ENCODE measurements at regions not wholly inside any gene's neighbourhood (a gene's known extent, or its start where the extent isn't known, plus 50 kb on each side); places are given as distances from the start of the nearest gene placed in this dataset.

GRCh38 chr15:97237160-97237559 lies 723.3 kb upstream of the ARRDC4 start:
- H3K27me3 ChIP-seq: no peaks in the 10 kb centered on the region
- 92 to 93% methylated on average over 6 of the region's 6 CpGs for WGBS, 2 donors
- no peaks in the 10 kb centered on the region for H3K9me3 ChIP-seq
- DNase-seq: no peak
- intact Hi-C loops (cut with DNase I): no loop called here
- TF ChIP-seq POLR2A (IDR thresholded peaks at IDR 0.05) (no peak), CTCF (IDR thresholded peaks at IDR 0.05) (no peak)
- no peaks in the 10 kb centered on the region for H3K36me3 ChIP-seq
- H3K4me1 ChIP-seq: no peaks in the 10 kb centered on the region
- H3K4me3 ChIP-seq (replicated peaks in 1 of 3): no peak overlapping the region
- H3K27ac ChIP-seq: no peak overlapping the region

GRCh38 chr15:97248376-97248775 lies 712.1 kb upstream of the ARRDC4 start:
- 82 to 91% methylated on average over 1 of the region's 1 CpG for WGBS, 2 donors
- no peak overlapping the region for H3K4me3 ChIP-seq (replicated peaks in 1 of 3)
- no peaks in the 10 kb centered on the region for H3K27me3 ChIP-seq
- H3K9me3 ChIP-seq: no peaks in the 10 kb centered on the region
- no peaks in the 10 kb centered on the region for H3K4me1 ChIP-seq
- DNase-seq: no peak
- intact Hi-C loops (cut with DNase I): no loop called here
- no peak for TF ChIP-seq CTCF (IDR thresholded peaks at IDR 0.05)
- TF ChIP-seq POLR2A (IDR thresholded peaks at IDR 0.05): no peak
- no peak overlapping the region for H3K27ac ChIP-seq
- no peaks in the 10 kb centered on the region for H3K36me3 ChIP-seq

GRCh38 chr15:97259943-97260342 lies 700.6 kb upstream of the ARRDC4 start:
- intact Hi-C loops (cut with DNase I): no loop called here
- Histone ChIP-seq H3K9me3 (no peaks in the 10 kb centered on the region), H3K4me1 (no peaks in the 10 kb centered on the region), H3K36me3 (no peaks in the 10 kb centered on the region), H3K27ac (no peak overlapping the region), H3K27me3 (no peaks in the 10 kb centered on the region), H3K4me3 (replicated peaks in 1 of 3) (no peak overlapping the region)
- WGBS, 2 donors: 85% methylated on average over 3 of the region's 3 CpGs
- DNase-seq: no peak
- TF ChIP-seq POLR2A (IDR thresholded peaks at IDR 0.05) (no peak), CTCF (IDR thresholded peaks at IDR 0.05) (no peak)

- DNase-seq: no peak
- intact Hi-C loops (cut with DNase I): no loop called here
- Histone ChIP-seq H3K4me3 (replicated peaks in 1 of 3) (no peak overlapping the region), H3K27ac (no peak overlapping the region), H3K4me1 (no peaks in the 10 kb centered on the region), H3K9me3 (no peaks in the 10 kb centered on the region), H3K27me3 (no peaks in the 10 kb centered on the region), H3K36me3 (no peaks in the 10 kb centered on the region)
- WGBS, 2 donors: 60 to 92% methylated on average over 1 to 3 of the region's 3 CpGs
- TF ChIP-seq CTCF (IDR thresholded peaks at IDR 0.05): no peak
- TF ChIP-seq POLR2A (IDR thresholded peaks at IDR 0.05): no peak
These were observed 659.3 kb upstream of the ARRDC4 start for GRCh38 chr15:97301166-97301565.

GRCh38 chr15:97316362-97316761 lies 644.1 kb upstream of the ARRDC4 start:
- intact Hi-C loops (cut with DNase I): no loop called here
- no peaks in the 10 kb centered on the region for H3K9me3 ChIP-seq
- H3K4me3 ChIP-seq (replicated peaks in 1 of 3): no peak overlapping the region
- no peak for TF ChIP-seq POLR2A (IDR thresholded peaks at IDR 0.05)
- no peak for TF ChIP-seq CTCF (IDR thresholded peaks at IDR 0.05)
- H3K36me3 ChIP-seq: no peaks in the 10 kb centered on the region
- no peak for DNase-seq
- WGBS, 2 donors: 39 to 42% methylated on average over 3 of the region's 3 CpGs
- no peaks in the 10 kb centered on the region for H3K27me3 ChIP-seq
- no peaks in the 10 kb centered on the region for H3K4me1 ChIP-seq
- no peak overlapping the region for H3K27ac ChIP-seq

All from thyroid gland (tissue), 4 donors.